WTC11 (cell line): ENCODE measurements at regions not wholly inside any gene's neighbourhood (a gene's known extent, or its start where the extent isn't known, plus 50 kb on each side); places are given as distances from the start of the nearest gene placed in this dataset.

ENCODE experiments used
- ELF4 ChIP-seq: sonication (generic); formaldehyde crosslinking; IDR thresholded peaks from 2 replicates; pipeline ENCODE4 v1.8.1; 2022; ENCODE audit warnings: low read depth, mild to moderate bottlenecking, moderate library complexity, missing genetic modification reagents
- FOXK1 ChIP-seq: sonication (generic); formaldehyde crosslinking; IDR thresholded peaks from 2 replicates; pipeline ENCODE4 v1.8.0; 2022; ENCODE audit warnings: mild to moderate bottlenecking, moderate library complexity, missing genetic modification reagents
- IRF1 ChIP-seq: sonication (generic); formaldehyde crosslinking; IDR thresholded peaks from 2 replicates; pipeline ENCODE4 v1.8.0; 2023; ENCODE audit warnings: missing genetic modification reagents
- IRF2 ChIP-seq: sonication (generic); formaldehyde crosslinking; IDR thresholded peaks from 2 replicates; pipeline ENCODE4 v1.8.0; 2022; ENCODE audit warnings: low read depth, missing genetic modification reagents, borderline replicate concordance
- JUN ChIP-seq: sonication (generic); formaldehyde crosslinking; IDR thresholded peaks from 2 replicates; pipeline ENCODE4 v1.8.0; 2023; ENCODE audit warnings: mild to moderate bottlenecking, missing genetic modification reagents
- NFYB ChIP-seq: sonication (generic); formaldehyde crosslinking; conservative IDR thresholded peaks from 2 replicates; pipeline ENCODE4 v1.8.0; 2022; ENCODE audit warnings: low read depth, missing genetic modification reagents
- PRDM15 ChIP-seq: sonication (generic); formaldehyde crosslinking; IDR thresholded peaks from 2 replicates; pipeline ENCODE4 v1.8.0; 2022; ENCODE audit warnings: missing genetic modification reagents
- TCF7 ChIP-seq: sonication (generic); formaldehyde crosslinking; IDR thresholded peaks from 2 replicates; pipeline ENCODE4 v1.8.0; 2022; ENCODE audit warnings: mild to moderate bottlenecking, low read depth, missing genetic modification reagents, moderate library complexity
- TEAD4 ChIP-seq: sonication (generic); formaldehyde crosslinking; IDR thresholded peaks from 2 replicates; pipeline ENCODE4 v1.8.0; 2022; ENCODE audit warnings: mild to moderate bottlenecking, missing genetic modification reagents
- USF1 ChIP-seq: sonication (generic); formaldehyde crosslinking; IDR thresholded peaks from 2 replicates; pipeline ENCODE4 v1.8.0; 2022; ENCODE audit warnings: mild to moderate bottlenecking, missing genetic modification reagents
- USF2 ChIP-seq: sonication (generic); formaldehyde crosslinking; IDR thresholded peaks from 2 replicates; pipeline ENCODE4 v1.8.1; 2023; ENCODE audit warnings: mild to moderate bottlenecking, missing genetic modification reagents, moderate library complexity
- ZSCAN18 ChIP-seq: fragments of 250-450 bp; sonication (Bioruptor Pico); IDR thresholded peaks from 2 replicates; pipeline ENCODE4 v2.1.2; 2022; ENCODE audit warnings: mild to moderate bottlenecking, moderate library complexity
- TF ChIP-seq, protein P1 (sequence below): fragments of 200-600 bp; IDR thresholded peaks from 2 replicates; pipeline ENCODE4 v1.8.0; 2022; ENCODE audit warnings: antibody characterized with exemption

- no peak for TF ChIP-seq TCF7 (CRISPR knock-in tag)
- no peak for TF ChIP-seq FOXK1
- TF ChIP-seq, protein P1, sequence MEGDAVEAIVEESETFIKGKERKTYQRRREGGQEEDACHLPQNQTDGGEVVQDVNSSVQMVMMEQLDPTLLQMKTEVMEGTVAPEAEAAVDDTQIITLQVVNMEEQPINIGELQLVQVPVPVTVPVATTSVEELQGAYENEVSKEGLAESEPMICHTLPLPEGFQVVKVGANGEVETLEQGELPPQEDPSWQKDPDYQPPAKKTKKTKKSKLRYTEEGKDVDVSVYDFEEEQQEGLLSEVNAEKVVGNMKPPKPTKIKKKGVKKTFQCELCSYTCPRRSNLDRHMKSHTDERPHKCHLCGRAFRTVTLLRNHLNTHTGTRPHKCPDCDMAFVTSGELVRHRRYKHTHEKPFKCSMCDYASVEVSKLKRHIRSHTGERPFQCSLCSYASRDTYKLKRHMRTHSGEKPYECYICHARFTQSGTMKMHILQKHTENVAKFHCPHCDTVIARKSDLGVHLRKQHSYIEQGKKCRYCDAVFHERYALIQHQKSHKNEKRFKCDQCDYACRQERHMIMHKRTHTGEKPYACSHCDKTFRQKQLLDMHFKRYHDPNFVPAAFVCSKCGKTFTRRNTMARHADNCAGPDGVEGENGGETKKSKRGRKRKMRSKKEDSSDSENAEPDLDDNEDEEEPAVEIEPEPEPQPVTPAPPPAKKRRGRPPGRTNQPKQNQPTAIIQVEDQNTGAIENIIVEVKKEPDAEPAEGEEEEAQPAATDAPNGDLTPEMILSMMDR: no peak
- TF ChIP-seq JUN (CRISPR knock-in tag): no peak
- no peak for TF ChIP-seq TEAD4 (CRISPR knock-in tag)
- no peak for TF ChIP-seq IRF1
- TF ChIP-seq NFYB (CRISPR knock-in tag): no peak
- TF ChIP-seq PRDM15 (CRISPR knock-in tag): no peak
- no peak for TF ChIP-seq USF1 (CRISPR knock-in tag)
- TF ChIP-seq IRF2 (CRISPR knock-in tag): no peak
- no peak for TF ChIP-seq ZSCAN18
- no peak for TF ChIP-seq ELF4 (CRISPR knock-in tag)
- no peak for TF ChIP-seq USF2 (CRISPR knock-in tag)
These were observed 297.9 kb upstream of the SOX4 start for GRCh38 chr6:21295506-21296240.
